ENCODE measurements at regions not wholly inside any gene's neighbourhood (a gene's known extent, or its start where the extent isn't known, plus 50 kb on each side); places are given as distances from the start of the nearest gene placed in this dataset.

DNA sequence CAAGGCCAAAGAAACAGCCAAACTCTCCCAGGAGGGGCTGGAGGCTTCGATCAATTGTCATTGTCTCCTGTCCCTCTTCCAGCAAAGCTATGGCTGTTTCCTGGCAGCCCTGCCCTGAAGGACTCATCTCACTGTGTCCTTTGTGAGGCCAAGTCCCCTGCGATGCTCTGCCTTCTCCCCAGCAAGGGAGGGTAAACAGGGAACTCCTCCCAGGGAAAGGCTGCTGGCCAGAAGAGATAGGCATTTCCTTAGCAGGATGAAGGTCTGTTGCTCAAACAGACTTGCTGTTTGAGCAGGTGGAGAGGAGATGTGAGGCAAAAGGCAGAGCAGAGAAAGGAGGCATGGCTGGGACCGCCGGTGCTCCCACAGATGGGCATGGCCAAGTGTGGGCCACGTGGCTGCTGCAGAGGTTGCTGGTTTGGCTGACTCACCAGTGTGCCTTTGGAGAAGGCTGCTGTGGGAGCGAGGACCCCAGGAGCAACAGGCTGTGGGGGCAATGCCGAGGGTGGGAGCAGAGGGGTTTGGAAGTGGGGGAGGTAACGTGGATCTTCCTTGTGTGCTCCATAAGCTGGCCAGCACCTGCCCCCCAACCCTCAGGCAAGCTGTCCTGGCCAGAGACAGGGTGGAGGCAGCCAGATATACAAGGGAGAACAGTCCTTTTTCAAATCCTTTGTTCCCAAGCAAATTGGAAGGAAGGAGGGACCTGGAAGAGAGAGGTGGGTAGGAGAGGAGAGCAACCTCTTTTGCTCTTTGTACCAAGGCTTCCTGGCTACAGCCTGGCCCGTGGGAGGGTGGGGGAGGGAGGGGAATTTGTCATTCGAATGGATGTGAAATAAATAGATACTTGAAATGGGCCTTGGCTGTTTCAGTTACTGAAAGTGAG, 449.8 kb downstream of the SIPA1L2 start:
- TF ChIP-seq, protein P1, sequence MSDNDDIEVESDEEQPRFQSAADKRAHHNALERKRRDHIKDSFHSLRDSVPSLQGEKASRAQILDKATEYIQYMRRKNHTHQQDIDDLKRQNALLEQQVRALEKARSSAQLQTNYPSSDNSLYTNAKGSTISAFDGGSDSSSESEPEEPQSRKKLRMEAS (IDR thresholded peaks at IDR 0.05): no peak
- TF ChIP-seq ZBTB7A (IDR thresholded peaks at IDR 0.05; ENCODE audit: low read depth) (no peak), CEBPB (IDR thresholded peaks at IDR 0.05) (no peak), CREB1 (IDR thresholded peaks at IDR 0.05; ENCODE audit: low read depth) (no peak), TEAD4 (IDR thresholded peaks at IDR 0.05) (no peak), EGR1 (IDR thresholded peaks at IDR 0.05) (no peak), FOXM1 (IDR thresholded peaks at IDR 0.05; ENCODE audit: borderline replicate concordance, low read depth) (no peak), YY1 (IDR thresholded peaks at IDR 0.05; ENCODE audit: low read depth) (no peak)
- TF ChIP-seq, protein P2, sequence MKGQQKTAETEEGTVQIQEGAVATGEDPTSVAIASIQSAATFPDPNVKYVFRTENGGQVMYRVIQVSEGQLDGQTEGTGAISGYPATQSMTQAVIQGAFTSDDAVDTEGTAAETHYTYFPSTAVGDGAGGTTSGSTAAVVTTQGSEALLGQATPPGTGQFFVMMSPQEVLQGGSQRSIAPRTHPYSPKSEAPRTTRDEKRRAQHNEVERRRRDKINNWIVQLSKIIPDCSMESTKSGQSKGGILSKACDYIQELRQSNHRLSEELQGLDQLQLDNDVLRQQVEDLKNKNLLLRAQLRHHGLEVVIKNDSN (IDR thresholded peaks at IDR 0.05): no peak

GRCh38 chr1:232178191-232178590, 451.7 kb downstream of the SIPA1L2 start:
- TF ChIP-seq EGR1 (IDR thresholded peaks at IDR 0.05): no peak
- TF ChIP-seq CREB1 (IDR thresholded peaks at IDR 0.05; ENCODE audit: low read depth): no peak

DNA sequence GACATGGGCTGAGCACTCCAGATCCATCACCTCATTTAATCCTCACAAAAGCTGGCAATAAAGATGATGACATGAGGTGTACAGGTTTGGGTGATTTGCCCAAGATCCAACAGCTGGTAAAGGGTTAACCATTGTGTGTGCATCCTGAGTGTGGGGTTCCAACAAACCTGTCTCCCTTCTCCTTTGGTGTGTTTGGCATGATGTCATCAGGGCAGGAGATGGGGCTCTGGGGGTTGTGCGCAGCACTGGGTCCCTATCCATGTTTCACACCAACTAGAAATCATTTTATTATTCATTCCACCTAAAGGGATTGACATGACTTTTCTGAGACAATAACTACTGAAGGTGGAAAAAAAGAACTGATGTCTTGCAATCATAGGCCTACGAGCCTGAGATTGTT, 452.5 kb downstream of the SIPA1L2 start:
- TF ChIP-seq NFIC (IDR thresholded peaks at IDR 0.05) (no peak), CEBPB (IDR thresholded peaks at IDR 0.05) (no peak), TCF12 (IDR thresholded peaks at IDR 0.05; ENCODE audit: low read depth) (no peak), TAF1 (IDR thresholded peaks at IDR 0.05; ENCODE audit: low read depth) (no peak), TEAD4 (IDR thresholded peaks at IDR 0.05) (no peak), FOXM1 (IDR thresholded peaks at IDR 0.05; ENCODE audit: borderline replicate concordance, low read depth) (no peak), REST (IDR thresholded peaks at IDR 0.05; ENCODE audit: low read depth) (no peak), ZBTB7A (IDR thresholded peaks at IDR 0.05; ENCODE audit: low read depth) (no peak), EP300 (IDR thresholded peaks at IDR 0.05; ENCODE audit: borderline replicate concordance) (no peak), EGR1 (IDR thresholded peaks at IDR 0.05) (no peak), RAD21 (IDR thresholded peaks at IDR 0.05; ENCODE audit: low read depth) (no peak), YY1 (IDR thresholded peaks at IDR 0.05; ENCODE audit: low read depth) (no peak), CREB1 (IDR thresholded peaks at IDR 0.05; ENCODE audit: low read depth) (no peak)
- TF ChIP-seq, protein P1 (IDR thresholded peaks at IDR 0.05): no peak
- TF ChIP-seq, protein P2 (IDR thresholded peaks at IDR 0.05): no peak

- TF ChIP-seq, protein P1 (IDR thresholded peaks at IDR 0.05): no peak
- no peak for TF ChIP-seq TCF12 (IDR thresholded peaks at IDR 0.05; ENCODE audit: low read depth)
- TF ChIP-seq FOXM1 (IDR thresholded peaks at IDR 0.05; ENCODE audit: borderline replicate concordance, low read depth): no peak
- TF ChIP-seq NFIC (IDR thresholded peaks at IDR 0.05): no peak
Measured at GRCh38 chr1:232176222-232176621, 453.7 kb downstream of the SIPA1L2 start.

DNA sequence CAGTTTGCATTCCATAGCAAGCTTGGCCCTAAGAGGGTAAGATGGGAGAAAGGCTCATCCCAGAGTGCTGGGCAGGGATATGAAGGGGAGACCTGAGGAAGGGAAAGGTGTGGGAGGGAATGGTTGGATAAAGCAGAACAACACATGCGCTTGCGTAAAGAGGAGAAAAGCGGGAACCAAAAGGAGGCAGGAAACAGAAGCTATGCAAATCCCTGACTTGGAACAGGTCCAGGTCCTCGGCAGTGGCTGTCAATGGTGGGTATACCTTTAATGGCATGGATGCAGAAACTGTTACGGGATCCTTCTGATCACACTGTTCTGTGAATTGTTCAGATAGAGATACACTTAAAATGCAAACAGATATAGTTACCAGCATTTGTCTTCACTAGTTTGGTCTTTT, 455.6 kb downstream of the SIPA1L2 start:
- TF ChIP-seq YY1 (IDR thresholded peaks at IDR 0.05; ENCODE audit: low read depth): no peak
- no peak for TF ChIP-seq EP300 (IDR thresholded peaks at IDR 0.05; ENCODE audit: borderline replicate concordance)
- TF ChIP-seq CEBPB (IDR thresholded peaks at IDR 0.05): no peak
- 0 out of 2 replicates have a peak, but pooled peaks have one; percentile 16 for TF ChIP-seq NFIC (IDR thresholded peaks at IDR 0.05)
- no peak for TF ChIP-seq CREB1 (IDR thresholded peaks at IDR 0.05; ENCODE audit: low read depth)

GRCh38 chr1:232172563-232172962, 457.4 kb downstream of the SIPA1L2 start:
- TF ChIP-seq YY1 (IDR thresholded peaks at IDR 0.05; ENCODE audit: low read depth) (no peak), FOXM1 (IDR thresholded peaks at IDR 0.05; ENCODE audit: borderline replicate concordance, low read depth) (no peak), TEAD4 (IDR thresholded peaks at IDR 0.05) (no peak), TAF1 (IDR thresholded peaks at IDR 0.05; ENCODE audit: low read depth) (no peak), CEBPB (IDR thresholded peaks at IDR 0.05) (no peak), REST (IDR thresholded peaks at IDR 0.05; ENCODE audit: low read depth) (no peak), ZBTB7A (IDR thresholded peaks at IDR 0.05; ENCODE audit: low read depth) (no peak), EGR1 (IDR thresholded peaks at IDR 0.05) (no peak)
